ENCODE measurements at regions not wholly inside any gene's neighbourhood (a gene's known extent, or its start where the extent isn't known, plus 50 kb on each side); places are given as distances from the start of the nearest gene placed in this dataset.
A peak's percentile ranks its signal among the peaks of the same experiment; 100 is the strongest.

DNA sequence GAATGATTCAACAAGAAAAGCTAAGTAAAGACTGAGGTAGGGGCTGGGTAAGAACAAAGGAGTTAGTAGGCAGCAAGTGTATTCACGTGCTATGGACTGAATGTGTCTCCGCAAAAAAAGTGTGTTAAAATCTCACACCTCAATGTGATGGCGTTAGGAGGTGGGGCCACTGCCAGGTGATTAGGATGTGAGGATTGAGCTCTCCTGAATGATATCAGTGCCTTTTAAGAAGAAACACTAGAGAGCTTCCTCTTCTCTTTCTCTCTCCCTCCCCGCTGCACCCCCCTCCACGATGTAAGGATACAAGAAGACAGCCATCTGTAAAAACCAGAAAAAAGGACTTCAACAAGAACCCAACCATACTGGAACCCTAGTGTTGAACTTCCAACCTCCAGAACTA lies 396.1 kb upstream of the PLXNA2 start:
- DNase-seq (ENCODE audit: low read depth), result no peak

GRCh38 chr1:208641579-208642280 lies 397.5 kb upstream of the PLXNA2 start:
- no peak for DNase-seq (ENCODE audit: low read depth)

GRCh38 chr1:208643005-208643597 lies 398.9 kb upstream of the PLXNA2 start:
- DNase-seq (ENCODE audit: low read depth), result no peak

DNA sequence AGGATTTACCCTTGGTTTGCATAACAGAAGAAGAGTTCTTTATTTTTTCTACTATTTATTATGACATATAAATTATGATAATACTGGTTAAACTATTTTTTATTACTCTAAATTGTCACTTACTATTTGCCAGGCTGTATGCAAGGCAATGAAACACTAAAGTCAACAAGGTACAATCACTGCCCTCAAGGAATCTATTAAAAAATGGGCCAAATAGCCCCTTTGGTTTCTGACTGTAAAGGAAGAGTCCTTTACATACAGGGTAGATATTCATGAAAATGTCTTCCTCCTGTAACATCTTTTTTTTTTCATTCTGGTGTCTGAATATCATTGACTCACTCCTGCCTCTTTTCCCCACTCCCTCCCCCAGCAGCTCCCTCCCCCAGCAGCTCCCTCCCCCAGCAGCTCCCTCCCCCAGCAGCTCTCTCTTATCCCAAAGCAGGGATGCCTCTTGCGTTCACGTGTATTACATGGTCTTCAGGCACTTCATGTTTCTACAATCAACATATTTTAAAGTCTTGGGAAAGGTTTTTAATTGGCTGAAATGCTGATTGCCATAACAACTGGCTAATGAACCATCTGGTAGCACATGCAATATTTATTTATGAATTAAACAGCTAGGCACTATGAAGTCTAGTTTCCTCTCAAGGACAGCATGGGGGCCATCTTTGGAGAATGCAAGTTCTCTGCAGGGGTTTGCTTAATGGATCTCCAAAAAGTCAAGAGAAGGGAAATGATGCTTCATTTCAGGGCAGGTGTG lies 400.4 kb upstream of the PLXNA2 start:
- no peak for DNase-seq (ENCODE audit: low read depth)

DNA sequence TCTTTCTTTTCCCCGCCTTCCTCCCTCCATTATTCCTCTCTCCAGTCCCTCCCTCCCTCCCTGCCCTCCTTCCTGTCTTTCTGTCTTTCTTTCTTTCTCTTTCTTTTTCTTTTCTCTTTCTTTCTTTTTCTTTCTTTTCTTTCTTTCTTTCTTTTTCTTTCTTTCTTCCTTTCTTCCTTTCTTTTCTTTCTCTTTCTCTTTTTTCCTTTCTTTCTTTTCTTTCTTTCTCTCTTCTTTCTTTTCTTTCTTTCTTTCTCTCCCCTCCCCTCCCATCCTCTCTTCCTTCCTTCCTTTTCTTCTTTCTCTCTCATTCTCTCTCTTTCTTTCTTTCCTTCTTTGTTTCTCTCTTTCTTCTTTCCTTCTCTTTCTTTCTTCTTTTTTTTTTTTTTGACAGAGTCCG lies 402.2 kb upstream of the PLXNA2 start:
- no peak for DNase-seq (ENCODE audit: low read depth)

- DNase-seq (ENCODE audit: low read depth), result no peak
These were observed 404.0 kb upstream of the PLXNA2 start for GRCh38 chr1:208648146-208648545.

GRCh38 chr1:208652296-208653160 lies 408.3 kb upstream of the PLXNA2 start:
- peak; percentile 10 for DNase-seq (ENCODE audit: low read depth)

DNA sequence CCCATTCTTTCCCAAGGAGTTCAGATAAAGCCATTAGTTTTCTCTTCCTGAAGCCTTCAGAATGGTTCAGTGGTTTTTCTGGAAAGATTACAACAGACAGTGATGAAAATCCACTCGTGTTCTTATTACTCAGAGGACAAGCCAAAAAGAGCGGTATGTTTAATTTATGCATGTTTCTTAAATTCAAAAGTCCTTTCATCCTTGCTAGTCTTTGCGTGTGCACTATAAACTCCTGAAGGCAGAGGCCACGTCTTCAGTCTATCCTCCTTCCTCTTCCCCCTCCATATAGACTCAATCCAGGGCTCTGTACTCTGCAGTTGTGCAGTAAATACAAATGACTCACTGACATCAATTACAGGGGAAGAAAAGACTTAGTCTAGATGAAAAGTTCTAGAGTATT lies 409.2 kb upstream of the PLXNA2 start:
- no peak for DNase-seq (ENCODE audit: low read depth)

DNA sequence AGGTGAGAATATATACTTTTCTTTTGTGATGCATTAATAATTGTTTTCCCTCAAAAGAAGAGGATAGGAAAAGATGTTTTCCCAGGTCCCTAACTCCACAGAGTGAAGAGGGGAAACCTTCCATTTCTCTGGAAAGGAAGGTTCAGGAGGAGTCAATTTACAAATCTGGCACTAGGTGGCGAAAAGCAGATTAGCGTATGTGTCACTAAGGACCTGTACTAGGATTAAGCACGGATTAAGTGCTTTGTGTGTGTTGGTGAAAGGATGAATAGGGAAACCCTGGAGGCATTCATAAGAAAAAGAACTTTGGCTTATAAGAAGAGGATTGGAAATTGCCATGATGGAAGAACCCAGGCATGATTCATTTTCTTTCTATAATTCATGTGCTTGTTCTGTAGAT lies 410.1 kb upstream of the PLXNA2 start:
- no peak for DNase-seq (ENCODE audit: low read depth)

DNA sequence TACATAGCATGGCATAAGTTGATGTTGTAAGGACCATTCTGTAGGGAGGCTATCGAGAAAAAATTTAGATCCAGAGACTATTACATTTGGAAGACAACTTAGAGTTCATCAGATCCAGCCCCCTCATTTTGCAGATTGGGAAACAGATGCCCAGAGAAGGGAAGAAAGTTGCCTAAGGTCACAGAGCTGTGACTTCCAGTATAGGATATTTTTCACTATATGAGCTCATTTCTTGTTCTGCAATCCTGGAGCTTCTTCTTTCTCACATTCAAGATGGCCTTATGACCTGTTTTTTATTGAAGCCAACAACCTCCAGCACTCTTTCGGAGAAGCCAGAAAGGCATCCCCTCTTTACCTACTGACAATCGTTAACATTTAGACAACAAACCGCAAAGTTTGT lies 421.8 kb upstream of the PLXNA2 start:
- DNase-seq (ENCODE audit: low read depth), result no peak

GRCh38 chr1:208668991-208669390 lies 424.8 kb upstream of the PLXNA2 start:
- no peak for DNase-seq (ENCODE audit: low read depth)

DNA sequence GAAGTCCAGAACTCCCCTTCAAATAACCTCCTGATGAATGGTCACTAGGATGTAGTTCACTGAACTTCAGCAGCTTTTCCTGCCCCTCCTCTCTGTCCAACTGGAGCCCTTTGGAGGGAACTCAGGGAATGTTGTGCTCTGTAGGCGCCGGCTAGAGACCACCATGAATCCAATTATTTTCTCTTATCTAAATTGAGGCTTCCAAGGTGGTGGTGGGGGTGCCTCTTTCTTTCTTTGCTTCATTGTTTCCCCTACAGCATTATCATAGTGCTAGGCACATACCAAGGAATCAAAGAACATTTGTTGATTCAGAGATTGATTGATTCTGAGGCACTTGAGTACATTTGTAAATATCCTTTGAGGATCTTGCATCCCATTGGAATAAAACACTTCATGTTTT lies 426.6 kb upstream of the PLXNA2 start:
- no peak for DNase-seq (ENCODE audit: low read depth)

DNA sequence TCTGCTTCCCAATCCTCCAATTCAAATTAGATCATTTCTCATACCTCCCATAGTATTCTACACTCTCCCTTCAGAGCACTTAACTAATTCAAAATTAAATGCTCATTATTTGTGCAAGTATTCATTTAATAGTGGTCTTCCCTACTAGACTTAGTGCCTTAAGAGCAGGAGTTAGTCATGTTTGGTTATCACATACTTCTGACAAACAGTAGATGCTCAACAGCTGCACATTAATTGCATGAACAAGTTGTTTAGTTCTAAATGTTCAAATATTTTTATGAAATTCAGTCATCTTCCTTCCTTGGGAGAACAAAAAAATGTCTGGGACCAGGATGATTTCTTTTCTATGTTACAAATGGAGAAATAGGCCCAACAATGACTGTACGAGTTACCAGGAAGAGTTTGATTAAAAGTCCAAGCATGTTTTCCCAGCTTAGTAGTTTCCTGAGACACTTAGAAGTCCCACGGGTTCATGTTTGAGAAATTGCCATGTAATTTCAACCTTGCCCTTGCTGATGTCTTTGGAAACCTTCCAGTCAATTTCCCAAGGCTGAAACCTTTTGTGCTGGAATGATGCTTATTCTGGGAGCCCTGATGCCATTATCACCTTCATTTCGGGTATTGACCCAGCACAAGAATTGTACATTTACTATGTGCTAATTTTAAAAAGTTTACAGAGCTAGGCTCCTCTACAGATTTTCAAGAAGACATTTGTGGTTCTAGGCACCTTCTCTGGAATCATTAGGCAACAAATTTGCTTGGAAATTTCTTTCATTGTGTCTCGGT lies 437.9 kb upstream of the PLXNA2 start:
- no peak for DNase-seq (ENCODE audit: low read depth)

DNA sequence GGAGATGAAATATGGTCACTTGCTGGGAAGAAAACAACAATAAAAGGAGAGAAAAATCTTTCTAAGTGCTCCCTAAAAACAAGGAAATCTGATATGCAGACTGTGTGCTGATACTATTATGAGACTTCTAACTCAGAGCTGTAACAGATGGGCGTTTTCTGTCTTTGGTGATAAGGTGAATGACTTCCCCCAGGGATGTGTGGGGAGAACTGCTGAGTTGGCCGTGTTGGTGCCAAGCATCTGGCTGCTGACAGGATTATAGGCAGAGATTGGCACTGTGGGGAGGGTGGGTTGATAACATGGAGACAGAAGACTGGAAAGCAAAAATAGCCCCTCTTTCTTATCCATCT lies 438.5 kb upstream of the PLXNA2 start:
- DNase-seq (ENCODE audit: low read depth), result no peak

- DNase-seq (ENCODE audit: low read depth), result no peak
These were observed 439.0 kb upstream of the PLXNA2 start for GRCh38 chr1:208683141-208683540.

DNA sequence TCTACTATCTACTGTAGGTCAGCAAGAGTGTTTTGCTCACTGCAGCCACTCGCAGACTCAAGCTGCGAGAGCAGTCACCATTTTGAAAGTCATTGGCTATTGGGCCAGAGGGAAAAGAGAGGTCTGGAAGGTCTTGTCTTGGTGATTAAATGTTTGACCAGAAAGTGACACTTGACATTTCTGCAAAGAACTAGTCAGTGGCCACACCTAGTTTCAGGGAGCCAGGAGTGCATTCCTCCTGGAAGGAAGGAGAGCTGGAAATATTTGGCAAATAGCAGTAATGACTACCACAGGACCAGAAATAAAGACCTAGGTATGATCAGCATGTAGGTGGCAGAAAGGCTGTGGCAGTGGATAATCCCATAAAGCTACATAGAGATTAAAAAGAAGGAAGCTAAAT lies 440.0 kb upstream of the PLXNA2 start:
- DNase-seq (ENCODE audit: low read depth), result no peak

GRCh38 chr1:208686592-208686991 lies 442.4 kb upstream of the PLXNA2 start:
- no peak for DNase-seq (ENCODE audit: low read depth)

DNA sequence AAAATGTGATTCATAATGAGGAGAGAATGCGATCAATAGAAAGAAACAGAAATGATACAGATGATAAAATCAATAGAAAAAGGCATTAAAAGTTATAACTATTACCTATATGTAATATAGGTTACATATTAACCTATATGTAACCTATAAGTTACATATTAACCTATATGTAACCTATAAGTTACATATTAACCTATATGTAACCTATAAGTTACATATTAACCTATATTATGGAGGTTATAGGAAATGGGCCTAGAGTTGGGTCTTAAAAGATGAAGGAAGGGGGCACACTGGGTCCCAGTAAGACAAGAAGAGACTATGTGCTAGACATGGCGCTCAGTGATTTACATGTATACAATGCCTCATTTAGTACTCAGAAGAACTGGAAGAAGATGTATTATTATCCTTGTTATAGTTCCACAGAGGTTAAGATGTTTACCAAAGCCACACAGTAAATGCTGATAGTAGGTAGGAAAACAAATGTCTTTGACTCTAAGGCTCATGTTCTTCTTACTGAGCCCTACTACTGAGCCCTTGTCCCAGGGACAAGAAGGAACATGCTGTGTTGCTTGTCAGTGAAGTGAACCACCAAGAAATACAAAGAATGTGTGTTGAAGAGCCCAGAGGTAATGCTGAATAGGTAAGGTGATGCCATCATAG lies 444.6 kb upstream of the PLXNA2 start:
- DNase-seq (ENCODE audit: low read depth), result no peak

- no peak for DNase-seq (ENCODE audit: low read depth)
These were observed 446.8 kb upstream of the PLXNA2 start for GRCh38 chr1:208691012-208691411.

DNA sequence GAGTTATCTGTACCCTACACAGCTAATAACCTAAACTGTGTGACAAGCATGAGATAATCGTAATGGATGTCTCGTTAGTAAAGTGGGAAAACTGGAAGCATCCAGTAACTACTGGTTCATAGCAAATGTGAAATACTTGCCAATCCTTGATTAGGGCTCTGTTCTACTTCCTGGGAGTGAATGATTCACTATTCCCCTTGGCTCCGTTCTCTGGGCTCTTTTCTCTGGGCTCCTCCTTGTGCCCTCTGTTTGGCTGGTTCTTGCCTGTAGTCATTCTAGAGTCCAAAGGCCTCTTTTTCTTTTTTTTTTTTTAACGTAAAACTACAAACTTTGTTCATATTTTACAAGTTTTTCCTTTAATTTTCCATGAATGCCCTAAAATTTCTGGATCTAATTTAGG lies 465.8 kb upstream of the PLXNA2 start:
- DNase-seq (ENCODE audit: low read depth), result no peak

GRCh38 chr1:208714323-208714722 lies 470.1 kb upstream of the PLXNA2 start:
- no peak for DNase-seq (ENCODE audit: low read depth)
